HepG2 (cell line): ENCODE measurements at regions not wholly inside any gene's neighbourhood (a gene's known extent, or its start where the extent isn't known, plus 50 kb on each side); places are given as distances from the start of the nearest gene placed in this dataset.

Experiments used
- ATAC-seq: fragments of 200-7000 bp; cut with Tn5 transposase; 3 replicates; pipeline ENCODE4 v1.9.1; 2020; ENCODE audit warnings: mild to moderate bottlenecking, moderate library complexity
- BruUV-seq: library from RNA; stranded (reverse); fragments of 400-500 nt; replicated peaks from 2 replicates; lab custom pipeline; 2021; lab: Mats Ljungman, UMichigan
- CTCF ChIA-PET: fragments of 300-600 bp; formaldehyde crosslinking; extraction: SDS; loops from one replicate; lab custom pipeline; 2021; ENCODE audit warnings: low total read pairs, inconsistent platforms, low intra/inter-chr PET ratio; lab: Yijun Ruan, JAX
- POLR2A ChIA-PET: fragments of 350-600 bp; sonication (Branson Sonifier 250); formaldehyde crosslinking; loops from one replicate; lab custom pipeline; 2020; ENCODE audit warnings: antibody characterized with exemption, inconsistent platforms; lab: Yijun Ruan, JAX
- DNase-seq: peaks from one replicate; pipeline ENCODE4 v3.0.0-alpha.2; 2015; ENCODE audit warnings: low spot score
- FAIRE-seq: peaks from 3 replicates; lab custom pipeline; 2011; peaks lifted over from hg19 to GRCh38; lab: Jason Lieb, UNC
- H2AFZ ChIP-seq: one replicate; pipeline ENCODE4 v1.6.1; 2011; ENCODE audit warnings: low read length, inconsistent platforms
- H3K27ac ChIP-seq: fragments of 300-600 bp; 3 replicates; pipeline ENCODE4 v1.8.0; 2011; ENCODE audit warnings: mixed run types, mild to moderate bottlenecking, mixed read lengths, low read length, inconsistent platforms; ENCODE audit not compliant: insufficient read depth; ENCODE audit errors: extremely low read length
- H3K27me3 ChIP-seq, 2 experiments: fragments of 200-600 bp in 1 of 2; 2 replicates in 1 of 2; 3 replicates in 1 of 2; pipeline versions ENCODE4 v1.6.0 to v1.8.0; 2011; ENCODE audit warnings: low read length in 2 of 2, mild to moderate bottlenecking in 2 of 2, moderate library complexity in 2 of 2, inconsistent platforms in 1 of 2; ENCODE audit not compliant: insufficient read depth in 2 of 2, control insufficient read depth in 1 of 2
- H3K36me3 ChIP-seq, 2 experiments: fragments of 200-600 bp in 1 of 2; replicated peaks in 1 of 2; 2 replicates in 1 of 2; 3 replicates in 1 of 2; pipeline versions ENCODE4 v1.5.1 to v1.8.0; 2011; ENCODE audit warnings: low read length in 2 of 2, inconsistent platforms in 1 of 2; ENCODE audit not compliant: insufficient read depth in 2 of 2, control insufficient read depth in 1 of 2
- H3K4me1 ChIP-seq: 2 replicates; pipeline ENCODE4 v1.5.1; 2012; ENCODE audit warnings: low read length, inconsistent platforms; ENCODE audit not compliant: insufficient read depth
- H3K4me2 ChIP-seq: 2 replicates; pipeline ENCODE4 v1.6.0; 2011; ENCODE audit warnings: low read depth, low read length, inconsistent platforms
- H3K4me3 ChIP-seq, 3 experiments: fragments of 200-600 bp in 1 of 3; sonication (generic), shearing (Covaris generic) in 1 of 3; replicated peaks in 1 of 3; 2 replicates each; pipeline ENCODE4 v1.5.1; 2011 to 2016; ENCODE audit warnings: low read length in 3 of 3, inconsistent platforms in 2 of 3, low read depth in 2 of 3, mild to moderate bottlenecking in 2 of 3, control low read depth in 1 of 3, mixed read lengths in 1 of 3; ENCODE audit not compliant: insufficient read depth in 1 of 3
- H3K79me2 ChIP-seq: one replicate; pipeline ENCODE4 v1.6.1; 2011; ENCODE audit warnings: low read length, inconsistent platforms; ENCODE audit not compliant: insufficient read depth
- H3K9ac ChIP-seq: 2 replicates; pipeline ENCODE4 v1.6.0; 2011; ENCODE audit warnings: mild to moderate bottlenecking, low read depth, low read length, inconsistent platforms; ENCODE audit not compliant: insufficient read depth
- H3K9me3 ChIP-seq: 2 replicates; pipeline ENCODE4 v1.5.1; 2012; ENCODE audit warnings: mild to moderate bottlenecking, low read length
- H4K20me1 ChIP-seq: 2 replicates; pipeline ENCODE4 v1.6.0; 2011; ENCODE audit warnings: inconsistent platforms, mild to moderate bottlenecking, low read length, moderate library complexity; ENCODE audit not compliant: insufficient read depth
- AGO1 ChIP-seq: fragments of 200-400 bp; formaldehyde crosslinking; IDR thresholded peaks from 2 replicates; pipeline ENCODE4 v1.6.1; 2017; ENCODE audit warnings: mild to moderate bottlenecking, low read depth, low read length, moderate library complexity; ENCODE audit not compliant: poor library complexity, severe bottlenecking
- ARNTL ChIP-seq: sonication (generic); formaldehyde crosslinking; IDR thresholded peaks from 2 replicates; pipeline ENCODE4 v1.4.0; 2020; ENCODE audit warnings: mild to moderate bottlenecking, missing genetic modification reagents
- MBD4 ChIP-seq: IDR thresholded peaks from 2 replicates; pipeline ENCODE4 v1.6.1; 2012; ENCODE audit warnings: low read length, inconsistent platforms, borderline replicate concordance
- MEIS2 ChIP-seq: sonication (generic); formaldehyde crosslinking; IDR thresholded peaks from 2 replicates; pipeline ENCODE4 v1.9.0; 2021; ENCODE audit warnings: mild to moderate bottlenecking, missing genetic modification reagents
- NAIF1 ChIP-seq: sonication (generic); formaldehyde crosslinking; IDR thresholded peaks from 2 replicates; pipeline ENCODE4 v1.5.0; 2020; ENCODE audit warnings: mild to moderate bottlenecking, missing genetic modification reagents, borderline replicate concordance
- NBN ChIP-seq: fragments of 450-650 bp; conservative IDR thresholded peaks from 2 replicates; pipeline ENCODE4 v1.6.1; 2017
- NFYB ChIP-seq: sonication (generic); formaldehyde crosslinking; IDR thresholded peaks from 2 replicates; pipeline ENCODE4 v1.4.0; 2020; ENCODE audit warnings: missing genetic modification reagents
- PBX3 ChIP-seq: sonication (generic); formaldehyde crosslinking; IDR thresholded peaks from 2 replicates; pipeline ENCODE4 v1.8.1; 2023; ENCODE audit warnings: missing genetic modification reagents, inconsistent platforms, borderline replicate concordance
- THAP11 ChIP-seq: IDR thresholded peaks from 2 replicates; pipeline ENCODE4 v1.6.1; 2016; ENCODE audit warnings: missing biosample characterization, missing genetic modification reagents
- ZNF205 ChIP-seq: IDR thresholded peaks from 2 replicates; pipeline ENCODE4 v1.6.1; 2018; ENCODE audit warnings: missing biosample characterization, missing genetic modification reagents
- ZNF558 ChIP-seq: sonication (generic); formaldehyde crosslinking; IDR thresholded peaks from 2 replicates; pipeline ENCODE4 v1.9.0; 2022; ENCODE audit warnings: mild to moderate bottlenecking, missing genetic modification reagents, borderline replicate concordance
- ZNF644 ChIP-seq: IDR thresholded peaks from 2 replicates; pipeline ENCODE4 v1.6.1; 2016; ENCODE audit warnings: low read depth
- ZNF775 ChIP-seq: sonication (generic); formaldehyde crosslinking; IDR thresholded peaks from 2 replicates; pipeline ENCODE4 v1.4.0; 2020; ENCODE audit warnings: missing genetic modification reagents, mild to moderate bottlenecking, moderate library complexity, borderline replicate concordance
- ZNF879 ChIP-seq: sonication (generic); formaldehyde crosslinking; IDR thresholded peaks from 2 replicates; pipeline ENCODE4 v1.8.1; 2023; ENCODE audit warnings: missing genetic modification reagents
- WGBS: methylation state at CpG from one replicate; pipeline ENCODE4 v1.1.6; 2017; ENCODE audit warnings: low lambda C conversion rate; 5-methylcytosine and 5-hydroxymethylcytosine counted together
- in situ Hi-C: cut with HindIII; loops from 2 replicates; pipeline ENCODE4 v1.10.0; 2017; ENCODE audit warnings: low pct_unique_long_range_greater_than_20kb; ENCODE audit not compliant: extremely low pct_ligation_motif_present
- intact Hi-C: fragments of 100-400 bp; cut with micrococcal nuclease; formaldehyde crosslinking; loops from one replicate; pipeline ENCODE4 v1.10.0; 2022; ENCODE audit not compliant: unreplicated experiment
- TF ChIP-seq, protein P1 (sequence below): sonication (generic); formaldehyde crosslinking; IDR thresholded peaks from 2 replicates; pipeline ENCODE4 v1.8.0; 2022; ENCODE audit warnings: mild to moderate bottlenecking, missing genetic modification reagents
- TF ChIP-seq, protein P2 (sequence below): IDR thresholded peaks from 2 replicates; pipeline ENCODE4 v1.6.1; 2012; ENCODE audit warnings: inconsistent platforms

GRCh38 chr10:10612151-10612550 is 405.5 kb upstream of the CELF2 start:
- POLR2A ChIA-PET = no interaction called here
- Histone ChIP-seq H3K27ac (no peak overlapping the region), H3K27me3 (no peaks in the 10 kb centered on the region), H2AFZ (no peak overlapping the region), H3K79me2 (no peaks in the 10 kb centered on the region), H4K20me1 (no peaks in the 10 kb centered on the region), H3K4me1 (no peaks in the 10 kb centered on the region), H3K9me3 (peaks cover 96% of the 10 kb centered on the region), H3K36me3 (no peaks in the 10 kb centered on the region), H3K4me2 (no peak overlapping the region), H3K9ac (no peak overlapping the region), H3K4me3 (no peak overlapping the region)
- WGBS = 46% methylated on average over 3 of the region's 3 CpGs
- in situ Hi-C loops = no loop called here
- no TSS peak for BruUV-seq
- CTCF ChIA-PET = no interaction called here
- TF ChIP-seq, protein P1, sequence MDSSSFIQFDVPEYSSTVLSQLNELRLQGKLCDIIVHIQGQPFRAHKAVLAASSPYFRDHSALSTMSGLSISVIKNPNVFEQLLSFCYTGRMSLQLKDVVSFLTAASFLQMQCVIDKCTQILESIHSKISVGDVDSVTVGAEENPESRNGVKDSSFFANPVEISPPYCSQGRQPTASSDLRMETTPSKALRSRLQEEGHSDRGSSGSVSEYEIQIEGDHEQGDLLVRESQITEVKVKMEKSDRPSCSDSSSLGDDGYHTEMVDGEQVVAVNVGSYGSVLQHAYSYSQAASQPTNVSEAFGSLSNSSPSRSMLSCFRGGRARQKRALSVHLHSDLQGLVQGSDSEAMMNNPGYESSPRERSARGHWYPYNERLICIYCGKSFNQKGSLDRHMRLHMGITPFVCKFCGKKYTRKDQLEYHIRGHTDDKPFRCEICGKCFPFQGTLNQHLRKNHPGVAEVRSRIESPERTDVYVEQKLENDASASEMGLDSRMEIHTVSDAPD (CRISPR knock-in tag) = no peak
- no peak for TF ChIP-seq AGO1
- no peak for TF ChIP-seq MBD4
- no peak for TF ChIP-seq MEIS2 (CRISPR knock-in tag)
- TF ChIP-seq NBN = no peak
- no peak for TF ChIP-seq ZNF775
- FAIRE-seq = no peak
- intact Hi-C loops = no loop called here
- DNase-seq = no peak
- ATAC-seq = no peak

DNA sequence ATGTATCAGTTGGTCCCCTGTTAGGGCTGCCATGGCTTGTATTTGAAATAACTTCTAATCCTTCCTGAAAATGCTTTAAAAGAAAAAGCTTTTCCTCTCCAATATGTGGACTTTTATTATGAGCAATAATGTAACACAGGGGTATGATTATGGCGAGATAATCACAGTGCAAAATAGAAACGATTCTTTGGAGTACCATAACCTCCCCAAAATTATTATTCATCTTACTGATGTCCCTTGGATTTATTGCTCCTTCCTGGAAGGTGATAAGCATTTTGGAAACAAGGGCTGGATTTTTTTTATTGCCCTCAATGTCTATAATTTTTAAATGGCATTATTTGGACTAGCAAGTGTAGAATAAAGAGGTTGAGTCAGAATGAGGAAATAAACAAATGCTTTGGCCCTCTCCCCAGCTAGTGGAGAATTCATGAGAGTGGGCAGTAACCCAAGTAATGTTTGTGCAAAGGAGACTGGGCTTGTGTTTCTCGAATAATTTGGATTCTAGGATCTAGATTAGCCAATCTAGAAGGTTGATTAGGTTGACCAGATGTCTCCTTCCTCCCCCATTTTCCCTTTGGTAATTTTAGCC is 403.9 kb upstream of the CELF2 start:
- Histone ChIP-seq H3K9ac (no peak overlapping the region), H4K20me1 (no peaks in the 10 kb centered on the region), H3K36me3 (no peaks in the 10 kb centered on the region), H3K79me2 (no peaks in the 10 kb centered on the region), H2AFZ (no peak overlapping the region), H3K4me1 (no peaks in the 10 kb centered on the region), H3K27me3 (no peaks in the 10 kb centered on the region), H3K9me3 (peaks cover 97% of the 10 kb centered on the region), H3K4me2 (no peak overlapping the region), H3K4me3 (no peak overlapping the region), H3K27ac (no peak overlapping the region)
- ChIA-PET POLR2A (no interaction called here), CTCF (no interaction called here)
- TF ChIP-seq, protein P2, sequence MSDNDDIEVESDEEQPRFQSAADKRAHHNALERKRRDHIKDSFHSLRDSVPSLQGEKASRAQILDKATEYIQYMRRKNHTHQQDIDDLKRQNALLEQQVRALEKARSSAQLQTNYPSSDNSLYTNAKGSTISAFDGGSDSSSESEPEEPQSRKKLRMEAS = no peak
- TF ChIP-seq NFYB (CRISPR knock-in tag) (no peak), NAIF1 (CRISPR knock-in tag) (no peak), THAP11 (CRISPR knock-in tag) (no peak), ARNTL (CRISPR knock-in tag) (no peak), ZNF644 (CRISPR knock-in tag) (no peak), ZNF558 (CRISPR knock-in tag) (no peak), ZNF205 (CRISPR knock-in tag) (no peak), PBX3 (no peak), ZNF879 (CRISPR knock-in tag) (no peak)
- WGBS = 3% methylated on average over 3 of the region's 3 CpGs
- DNase-seq (no peak), ATAC-seq (no peak), FAIRE-seq (no peak)
- in situ Hi-C loops (no loop called here), intact Hi-C loops (no loop called here)
- no TSS peak for BruUV-seq
